Hepatocyte (in vitro differentiated cells): ENCODE measurements at regions not wholly inside any gene's neighbourhood (a gene's known extent, or its start where the extent isn't known, plus 50 kb on each side); places are given as distances from the start of the nearest gene placed in this dataset.

Source experiments
- DNase-seq: peaks from one replicate; pipeline ENCODE4 v3.0.0-alpha.2; 2016; ENCODE audit warnings: low spot score
- H2AFZ ChIP-seq: fragments of 200-600 bp; sonication (generic); 2 replicates; pipeline ENCODE4 v1.6.0; 2016; ENCODE audit warnings: antibody characterized with exemption, mild to moderate bottlenecking
- H3K27ac ChIP-seq: fragments of 200-600 bp; sonication (generic); 2 replicates; pipeline ENCODE4 v1.5.1; 2016; ENCODE audit warnings: mild to moderate bottlenecking
- H3K27me3 ChIP-seq: fragments of 200-600 bp; sonication (generic); 2 replicates; pipeline ENCODE4 v1.6.1; 2016
- H3K36me3 ChIP-seq: fragments of 200-600 bp; sonication (generic); replicated peaks from 2 replicates; pipeline ENCODE4 v1.5.1; 2016; ENCODE audit warnings: low read depth; ENCODE audit not compliant: insufficient read depth
- H3K4me1 ChIP-seq: fragments of 200-600 bp; sonication (generic); 2 replicates; pipeline ENCODE4 v1.5.1; 2016; ENCODE audit warnings: mild to moderate bottlenecking, moderate library complexity; ENCODE audit not compliant: insufficient read depth
- H3K4me2 ChIP-seq: fragments of 200-600 bp; sonication (generic); 2 replicates; pipeline ENCODE4 v1.6.0; 2016
- H3K4me3 ChIP-seq: fragments of 200-600 bp; sonication (generic); 2 replicates; pipeline ENCODE4 v1.5.1; 2016; ENCODE audit warnings: mild to moderate bottlenecking
- H3K79me2 ChIP-seq: fragments of 200-600 bp; sonication (generic); 2 replicates; pipeline ENCODE4 v1.6.0; 2017; ENCODE audit warnings: mild to moderate bottlenecking
- H3K9me2 ChIP-seq: fragments of 200-600 bp; sonication (generic); replicated peaks from 2 replicates; pipeline ENCODE4 v1.6.0; 2017; ENCODE audit warnings: mild to moderate bottlenecking; ENCODE audit not compliant: insufficient read depth
- H3K9me3 ChIP-seq: fragments of 200-600 bp; sonication (generic); 2 replicates; pipeline ENCODE4 v1.5.1; 2016; ENCODE audit warnings: low read depth, mild to moderate bottlenecking
- H4K20me1 ChIP-seq: fragments of 200-600 bp; sonication (generic); 2 replicates; pipeline ENCODE4 v1.6.0; 2016; ENCODE audit warnings: mild to moderate bottlenecking; ENCODE audit not compliant: insufficient read depth, poor library complexity, severe bottlenecking
- EZH2 ChIP-seq: fragments of 200-600 bp; sonication (generic); IDR thresholded peaks from 2 replicates; pipeline ENCODE4 v1.6.1; 2016; ENCODE audit warnings: antibody characterized with exemption, mild to moderate bottlenecking, borderline replicate concordance
- EZH2phosphoT487 ChIP-seq: fragments of 200-600 bp; sonication (generic); IDR thresholded peaks from one replicate; pipeline ENCODE4 v1.6.1; 2018; ENCODE audit warnings: antibody characterized with exemption, mild to moderate bottlenecking, low read depth, moderate library complexity; ENCODE audit not compliant: unreplicated experiment, severe bottlenecking
- WGBS: methylation state at CpG from one replicate; pipeline ENCODE4 v1.1.6; 2016; ENCODE audit warnings: low lambda C conversion rate; ENCODE audit errors: missing lambda C conversion rate; 5-methylcytosine and 5-hydroxymethylcytosine counted together
- TF ChIP-seq, protein P1 (sequence below): fragments of 200-600 bp; sonication (generic); IDR thresholded peaks from 2 replicates; pipeline ENCODE4 v1.5.1; 2016; ENCODE audit warnings: antibody characterized with exemption, mild to moderate bottlenecking; ENCODE audit not compliant: poor library complexity

- H4K20me1 ChIP-seq, result no peaks in the 10 kb centered on the region
- no peaks in the 10 kb centered on the region for H3K9me2 ChIP-seq
- H3K4me2 ChIP-seq, result no peak overlapping the region
- H2AFZ ChIP-seq, result no peak overlapping the region
- H3K4me1 ChIP-seq, result no peaks in the 10 kb centered on the region
- H3K4me3 ChIP-seq, result no peak overlapping the region
- H3K27ac ChIP-seq, result no peak overlapping the region
- DNase-seq, result no peak
- WGBS, result 63% methylated on average over 3 of the region's 3 CpGs
- TF ChIP-seq EZH2 (no peak), EZH2phosphoT487 (no peak)
- TF ChIP-seq, protein P1, sequence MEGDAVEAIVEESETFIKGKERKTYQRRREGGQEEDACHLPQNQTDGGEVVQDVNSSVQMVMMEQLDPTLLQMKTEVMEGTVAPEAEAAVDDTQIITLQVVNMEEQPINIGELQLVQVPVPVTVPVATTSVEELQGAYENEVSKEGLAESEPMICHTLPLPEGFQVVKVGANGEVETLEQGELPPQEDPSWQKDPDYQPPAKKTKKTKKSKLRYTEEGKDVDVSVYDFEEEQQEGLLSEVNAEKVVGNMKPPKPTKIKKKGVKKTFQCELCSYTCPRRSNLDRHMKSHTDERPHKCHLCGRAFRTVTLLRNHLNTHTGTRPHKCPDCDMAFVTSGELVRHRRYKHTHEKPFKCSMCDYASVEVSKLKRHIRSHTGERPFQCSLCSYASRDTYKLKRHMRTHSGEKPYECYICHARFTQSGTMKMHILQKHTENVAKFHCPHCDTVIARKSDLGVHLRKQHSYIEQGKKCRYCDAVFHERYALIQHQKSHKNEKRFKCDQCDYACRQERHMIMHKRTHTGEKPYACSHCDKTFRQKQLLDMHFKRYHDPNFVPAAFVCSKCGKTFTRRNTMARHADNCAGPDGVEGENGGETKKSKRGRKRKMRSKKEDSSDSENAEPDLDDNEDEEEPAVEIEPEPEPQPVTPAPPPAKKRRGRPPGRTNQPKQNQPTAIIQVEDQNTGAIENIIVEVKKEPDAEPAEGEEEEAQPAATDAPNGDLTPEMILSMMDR, result no peak
- no peaks in the 10 kb centered on the region for H3K27me3 ChIP-seq
- H3K9me3 ChIP-seq, result no peaks in the 10 kb centered on the region
- no peaks in the 10 kb centered on the region for H3K79me2 ChIP-seq
- no peaks in the 10 kb centered on the region for H3K36me3 ChIP-seq
Observed at GRCh38 chr1:215489771-215490565, 77.1 kb upstream of the KCTD3 start.

- no peak overlapping the region for H3K4me3 ChIP-seq
- no peaks in the 10 kb centered on the region for H3K9me2 ChIP-seq
- H3K9me3 ChIP-seq, result no peaks in the 10 kb centered on the region
- no peaks in the 10 kb centered on the region for H3K27me3 ChIP-seq
- H3K27ac ChIP-seq, result no peak overlapping the region
- TF ChIP-seq EZH2, result no peak
- TF ChIP-seq EZH2phosphoT487, result no peak
- TF ChIP-seq, protein P1, result no peak
- H2AFZ ChIP-seq, result no peak overlapping the region
- no peak for DNase-seq
- no peaks in the 10 kb centered on the region for H3K36me3 ChIP-seq
- 91% methylated on average over 7 of the region's 7 CpGs for WGBS
- no peak overlapping the region for H3K4me2 ChIP-seq
- no peaks in the 10 kb centered on the region for H3K4me1 ChIP-seq
- H3K79me2 ChIP-seq, result no peaks in the 10 kb centered on the region
- H4K20me1 ChIP-seq, result no peaks in the 10 kb centered on the region
Observed at GRCh38 chr1:215497528-215497927, 69.6 kb upstream of the KCTD3 start.

- WGBS, result 92% methylated on average over 4 of the region's 4 CpGs
Observed at GRCh38 chr1:215501496-215501895, 65.6 kb upstream of the KCTD3 start.

More at GRCh38 chr1:215501496-215501895, 65.6 kb upstream of the KCTD3 start:
- Histone ChIP-seq H3K9me2 (no peaks in the 10 kb centered on the region), H3K27ac (no peak overlapping the region), H3K27me3 (no peaks in the 10 kb centered on the region), H3K36me3 (no peaks in the 10 kb centered on the region), H2AFZ (no peak overlapping the region), H3K79me2 (no peaks in the 10 kb centered on the region), H3K9me3 (no peaks in the 10 kb centered on the region), H3K4me2 (no peak overlapping the region), H4K20me1 (no peaks in the 10 kb centered on the region), H3K4me3 (no peak overlapping the region), H3K4me1 (no peaks in the 10 kb centered on the region)
- TF ChIP-seq EZH2 (no peak), EZH2phosphoT487 (no peak)
- TF ChIP-seq, protein P1, result no peak
- DNase-seq, result no peak
